ENCODE measurements at regions not wholly inside any gene's neighbourhood (a gene's known extent, or its start where the extent isn't known, plus 50 kb on each side); places are given as distances from the start of the nearest gene placed in this dataset.
"Not testable (repeated sequence)": the region's sequence is repeated elsewhere in the genome, so short reads cannot be mapped to it uniquely, and the experiment has no call there.

- DNase-seq: no peak
These were observed 204.1 kb downstream of the CNTN3 start for GRCh38 chr3:74410276-74410941.

- DNase-seq: no peak
These were observed 205.4 kb downstream of the CNTN3 start for GRCh38 chr3:74409066-74409465.

GRCh38 chr3:74403307-74403706 lies 211.2 kb downstream of the CNTN3 start:
- DNase-seq: no peak

GRCh38 chr3:74402821-74403220 lies 211.6 kb downstream of the CNTN3 start:
- DNase-seq: no peak

GRCh38 chr3:74393426-74393825 lies 221.0 kb downstream of the CNTN3 start:
- no peak for DNase-seq

GRCh38 chr3:74390121-74390877 lies 224.2 kb downstream of the CNTN3 start:
- no peak for DNase-seq

- no peak for DNase-seq
These were observed 227.2 kb downstream of the CNTN3 start for GRCh38 chr3:74387111-74387735.

- no peak for DNase-seq
These were observed 230.3 kb downstream of the CNTN3 start for GRCh38 chr3:74384159-74384558.

GRCh38 chr3:74377669-74378068 lies 236.8 kb downstream of the CNTN3 start:
- DNase-seq: no peak

- not testable (repeated sequence) for DNase-seq
These were observed 238.1 kb downstream of the CNTN3 start for GRCh38 chr3:74376323-74376722.

GRCh38 chr3:74375653-74376052 lies 238.8 kb downstream of the CNTN3 start:
- DNase-seq: no peak

GRCh38 chr3:74372743-74373142 lies 241.7 kb downstream of the CNTN3 start:
- DNase-seq: no peak

GRCh38 chr3:74370342-74370741 lies 244.1 kb downstream of the CNTN3 start:
- DNase-seq: no peak

GRCh38 chr3:74366331-74366730 lies 248.1 kb downstream of the CNTN3 start:
- DNase-seq: no peak

GRCh38 chr3:74363346-74363745 lies 251.1 kb downstream of the CNTN3 start:
- no peak for DNase-seq

- DNase-seq: no peak
These were observed 254.1 kb downstream of the CNTN3 start for GRCh38 chr3:74360406-74360805.

GRCh38 chr3:74357881-74358280 lies 256.6 kb downstream of the CNTN3 start:
- DNase-seq: no peak

- no peak for DNase-seq
These were observed 261.4 kb downstream of the CNTN3 start for GRCh38 chr3:74353039-74353438.

GRCh38 chr3:74352166-74352565 lies 262.3 kb downstream of the CNTN3 start:
- no peak for DNase-seq

- no peak for DNase-seq
These were observed 263.2 kb downstream of the CNTN3 start for GRCh38 chr3:74351213-74351612.

GRCh38 chr3:74349015-74349414 lies 265.4 kb downstream of the CNTN3 start:
- no peak for DNase-seq

GRCh38 chr3:74347563-74348268 lies 266.7 kb downstream of the CNTN3 start:
- DNase-seq: no peak

- no peak for DNase-seq
These were observed 267.6 kb downstream of the CNTN3 start for GRCh38 chr3:74346896-74347295.
